Prostate gland (tissue), 2 donors: ENCODE measurements at regions not wholly inside any gene's neighbourhood (a gene's known extent, or its start where the extent isn't known, plus 50 kb on each side); places are given as distances from the start of the nearest gene placed in this dataset.

Source experiments
- DNase-seq: peaks from one replicate; pipeline ENCODE4 v3.0.0-alpha.2; 2019; ENCODE audit warnings: low spot score
- H3K27ac ChIP-seq, 2 donors: fragments of 200-600 bp; sonication (generic); 2 replicates each; pipeline ENCODE4 v1.5.1; 2017 to 2019
- H3K27me3 ChIP-seq: fragments of 200-600 bp; sonication (generic); replicated peaks from 2 replicates; pipeline ENCODE4 v1.5.1; 2019; ENCODE audit not compliant: insufficient read depth
- H3K36me3 ChIP-seq, 2 donors: fragments of 200-600 bp; sonication (generic); 1 replicate in 1 of 2; 2 replicates in 1 of 2; pipeline versions ENCODE4 v1.5.1 to v1.8.1; 2017 to 2019
- H3K4me1 ChIP-seq: fragments of 200-600 bp; sonication (generic); replicated peaks from 2 replicates; pipeline ENCODE4 v1.5.1; 2019
- H3K4me3 ChIP-seq, 2 donors: fragments of 200-600 bp; sonication (generic); 2 replicates each; pipeline ENCODE4 v1.5.1; 2017 to 2019
- H3K9me3 ChIP-seq: fragments of 200-600 bp; sonication (generic); 2 replicates; pipeline ENCODE4 v1.5.1; 2017
- POLR2A ChIP-seq: fragments of 450-650 bp; IDR thresholded peaks from one replicate; pipeline ENCODE4 v1.6.1; 2016; ENCODE audit warnings: antibody characterized with exemption, mild to moderate bottlenecking
- POLR2AphosphoS5 ChIP-seq: sonication (generic); formaldehyde crosslinking; IDR thresholded peaks from one replicate; pipeline ENCODE4 v1.6.1; 2017; ENCODE audit warnings: antibody characterized with exemption
- WGBS: methylation state at CpG from one replicate; pipeline ENCODE4 v1.1.5; 2018; 5-methylcytosine and 5-hydroxymethylcytosine counted together
- intact Hi-C: fragments of 100-400 bp; cut with DNase I; formaldehyde crosslinking; loops from one replicate; pipeline ENCODE4 v1.14.2; 2022
- TF ChIP-seq, protein P1 (sequence below), 4 experiments: fragments of 200-600 bp in 2 of 4; fragments of 450-650 bp in 2 of 4; sonication (generic) in 2 of 4; IDR thresholded peaks; 1 replicate in 3 of 4; 2 replicates in 1 of 4; pipeline ENCODE4 v1.5.1; 2016 to 2019; ENCODE audit warnings: antibody characterized with exemption in 4 of 4, mild to moderate bottlenecking in 2 of 4, moderate library complexity in 2 of 4

DNA sequence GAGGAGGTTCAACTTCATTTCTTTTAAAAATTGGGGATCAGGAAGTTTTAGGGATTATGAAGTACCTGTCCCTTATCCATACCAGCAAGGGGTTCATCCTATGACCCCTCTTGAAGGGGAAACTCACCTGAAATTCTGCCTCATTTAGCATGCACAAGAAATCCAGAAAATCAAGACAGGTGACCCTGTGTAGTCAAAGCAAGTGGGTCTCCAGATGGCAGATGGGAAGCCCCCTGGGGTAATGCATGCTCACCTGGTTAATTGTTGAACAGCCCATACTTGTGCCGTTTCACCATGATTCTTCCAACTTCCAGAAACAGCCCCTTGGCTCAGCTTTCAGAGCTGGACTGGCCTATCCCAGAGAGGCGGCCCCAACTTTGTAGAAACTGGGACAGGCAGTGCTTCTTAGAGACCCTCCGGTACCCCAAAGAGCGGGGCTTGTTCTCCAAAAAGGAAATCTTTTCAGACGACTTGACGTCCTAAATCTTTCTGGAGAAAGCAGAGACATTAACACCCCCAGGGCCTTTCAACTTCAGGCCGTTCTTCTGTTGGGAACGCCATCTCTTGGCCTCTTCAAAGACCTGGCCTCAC is 66.3 kb upstream of the ESRRB start:
- H3K4me1 ChIP-seq, result no peaks in the 10 kb centered on the region
- no peaks in the 10 kb centered on the region for H3K9me3 ChIP-seq
- H3K4me3 ChIP-seq, result no peak overlapping the region
- H3K27me3 ChIP-seq, result no peaks in the 10 kb centered on the region
- no peak for TF ChIP-seq POLR2AphosphoS5
- TF ChIP-seq POLR2A, result no peak
- TF ChIP-seq, protein P1, sequence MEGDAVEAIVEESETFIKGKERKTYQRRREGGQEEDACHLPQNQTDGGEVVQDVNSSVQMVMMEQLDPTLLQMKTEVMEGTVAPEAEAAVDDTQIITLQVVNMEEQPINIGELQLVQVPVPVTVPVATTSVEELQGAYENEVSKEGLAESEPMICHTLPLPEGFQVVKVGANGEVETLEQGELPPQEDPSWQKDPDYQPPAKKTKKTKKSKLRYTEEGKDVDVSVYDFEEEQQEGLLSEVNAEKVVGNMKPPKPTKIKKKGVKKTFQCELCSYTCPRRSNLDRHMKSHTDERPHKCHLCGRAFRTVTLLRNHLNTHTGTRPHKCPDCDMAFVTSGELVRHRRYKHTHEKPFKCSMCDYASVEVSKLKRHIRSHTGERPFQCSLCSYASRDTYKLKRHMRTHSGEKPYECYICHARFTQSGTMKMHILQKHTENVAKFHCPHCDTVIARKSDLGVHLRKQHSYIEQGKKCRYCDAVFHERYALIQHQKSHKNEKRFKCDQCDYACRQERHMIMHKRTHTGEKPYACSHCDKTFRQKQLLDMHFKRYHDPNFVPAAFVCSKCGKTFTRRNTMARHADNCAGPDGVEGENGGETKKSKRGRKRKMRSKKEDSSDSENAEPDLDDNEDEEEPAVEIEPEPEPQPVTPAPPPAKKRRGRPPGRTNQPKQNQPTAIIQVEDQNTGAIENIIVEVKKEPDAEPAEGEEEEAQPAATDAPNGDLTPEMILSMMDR (IDR thresholded peaks at IDR 0.05), result no peak
- DNase-seq, result no peak
- WGBS, result 79% methylated on average over 8 of the region's 8 CpGs
- no peak overlapping the region for H3K27ac ChIP-seq
- intact Hi-C loops, result no loop called here
- H3K36me3 ChIP-seq, result no peaks in the 10 kb centered on the region

GRCh38 chr14:76311079-76311758 is 64.7 kb upstream of the ESRRB start:
- H3K36me3 ChIP-seq, result no peaks in the 10 kb centered on the region
- DNase-seq, result no peak
- TF ChIP-seq POLR2AphosphoS5, result no peak
- TF ChIP-seq POLR2A, result no peak
- TF ChIP-seq, protein P1 (IDR thresholded peaks at IDR 0.05), result no peak

DNA sequence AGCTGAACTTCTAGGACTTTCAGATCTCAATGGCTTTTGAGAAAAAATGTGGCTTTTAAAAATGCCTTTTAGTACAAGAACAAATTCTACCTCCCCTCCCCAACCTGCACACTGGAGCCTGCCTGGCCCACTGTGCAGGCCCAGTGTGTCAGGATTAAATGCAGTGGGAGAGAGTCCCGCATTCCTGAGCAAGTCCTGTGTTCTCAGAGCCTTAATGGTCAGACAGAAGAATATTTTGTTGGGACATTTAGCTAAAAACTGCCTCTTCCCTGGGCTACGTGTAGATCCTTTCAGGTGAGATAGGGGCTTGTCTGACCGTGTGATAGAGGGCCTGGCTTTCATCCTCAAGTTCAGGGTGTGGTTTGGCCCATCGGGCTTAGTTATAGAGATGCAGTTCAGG is 63.1 kb upstream of the ESRRB start:
- intact Hi-C loops, result no loop called here
- Histone ChIP-seq H3K27ac (no peak overlapping the region), H3K36me3 (no peaks in the 10 kb centered on the region), H3K27me3 (no peaks in the 10 kb centered on the region), H3K9me3 (no peaks in the 10 kb centered on the region), H3K4me1 (no peaks in the 10 kb centered on the region), H3K4me3 (no peak overlapping the region)
- WGBS, result 66% methylated on average over 4 of the region's 4 CpGs
- no peak for DNase-seq
- no peak for TF ChIP-seq POLR2A
- TF ChIP-seq POLR2AphosphoS5, result no peak
- TF ChIP-seq, protein P1 (IDR thresholded peaks at IDR 0.05), result no peak

More at GRCh38 chr14:76311079-76311758, 64.7 kb upstream of the ESRRB start:
- Histone ChIP-seq H3K4me1 (no peaks in the 10 kb centered on the region), H3K27ac (no peak overlapping the region), H3K4me3 (no peak overlapping the region), H3K9me3 (no peaks in the 10 kb centered on the region), H3K27me3 (no peaks in the 10 kb centered on the region)
- 33% methylated on average over 13 of the region's 13 CpGs for WGBS
- intact Hi-C loops, result no loop called here

DNA sequence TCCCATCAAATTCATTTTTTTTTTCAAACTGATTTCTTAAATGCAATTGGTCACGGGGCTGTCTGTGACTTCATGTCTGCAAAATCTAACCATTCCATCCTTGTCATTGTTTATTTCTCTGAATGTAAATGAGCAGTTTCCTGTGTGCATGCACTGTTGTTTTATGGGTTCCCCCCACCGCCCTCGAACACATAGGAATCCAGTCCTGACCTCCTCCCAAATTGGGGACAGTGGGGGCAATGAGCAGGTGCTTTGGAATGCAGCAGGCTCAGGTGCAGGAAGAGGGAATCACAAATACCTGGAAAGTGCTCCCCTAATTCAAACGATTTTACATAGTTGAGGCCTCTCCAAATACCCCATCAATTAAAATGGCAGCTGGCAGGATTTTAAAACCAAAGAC is 62.6 kb upstream of the ESRRB start:
- no peak for DNase-seq
- Histone ChIP-seq H3K9me3 (no peaks in the 10 kb centered on the region), H3K27ac (no peak overlapping the region), H3K4me1 (no peaks in the 10 kb centered on the region), H3K4me3 (no peak overlapping the region), H3K36me3 (no peaks in the 10 kb centered on the region), H3K27me3 (no peaks in the 10 kb centered on the region)
- intact Hi-C loops, result no loop called here
- TF ChIP-seq POLR2A (no peak), POLR2AphosphoS5 (no peak)
- TF ChIP-seq, protein P1 (IDR thresholded peaks at IDR 0.05), result no peak
- 50% methylated on average over 4 of the region's 4 CpGs for WGBS

DNA sequence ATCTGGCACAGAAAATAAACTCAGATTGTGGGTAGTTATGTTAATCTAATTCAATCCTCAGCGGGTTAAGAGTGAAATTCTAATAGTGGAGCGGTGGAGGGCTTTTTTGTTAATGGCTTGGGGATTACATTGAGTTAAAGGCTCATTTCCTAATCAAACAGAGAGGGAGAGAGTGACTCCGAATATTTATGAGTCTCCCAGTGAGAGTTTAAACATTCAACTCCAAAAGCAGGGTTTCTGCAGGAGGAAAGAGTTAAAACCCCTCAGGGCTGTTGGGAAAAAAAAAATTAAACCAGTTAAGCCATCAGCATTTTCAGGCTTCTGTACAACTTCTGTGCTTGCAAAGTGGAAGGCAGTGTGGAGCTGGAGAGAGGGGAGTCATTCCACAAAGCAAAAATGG is 62.1 kb upstream of the ESRRB start:
- Histone ChIP-seq H3K4me3 (no peak overlapping the region), H3K9me3 (no peaks in the 10 kb centered on the region), H3K27me3 (no peaks in the 10 kb centered on the region), H3K27ac (no peak overlapping the region), H3K4me1 (no peaks in the 10 kb centered on the region), H3K36me3 (no peaks in the 10 kb centered on the region)
- no peak for DNase-seq
- TF ChIP-seq POLR2AphosphoS5, result no peak
- TF ChIP-seq, protein P1 (IDR thresholded peaks at IDR 0.05), result no peak
- TF ChIP-seq POLR2A, result no peak
- 52% methylated on average over 3 of the region's 3 CpGs for WGBS
- intact Hi-C loops, result no loop called here
